ENCODE measurements at regions not wholly inside any gene's neighbourhood (a gene's known extent, or its start where the extent isn't known, plus 50 kb on each side); places are given as distances from the start of the nearest gene placed in this dataset.
"Not testable (repeated sequence)": the region's sequence is repeated elsewhere in the genome, so short reads cannot be mapped to it uniquely, and the experiment has no call there.

DNA sequence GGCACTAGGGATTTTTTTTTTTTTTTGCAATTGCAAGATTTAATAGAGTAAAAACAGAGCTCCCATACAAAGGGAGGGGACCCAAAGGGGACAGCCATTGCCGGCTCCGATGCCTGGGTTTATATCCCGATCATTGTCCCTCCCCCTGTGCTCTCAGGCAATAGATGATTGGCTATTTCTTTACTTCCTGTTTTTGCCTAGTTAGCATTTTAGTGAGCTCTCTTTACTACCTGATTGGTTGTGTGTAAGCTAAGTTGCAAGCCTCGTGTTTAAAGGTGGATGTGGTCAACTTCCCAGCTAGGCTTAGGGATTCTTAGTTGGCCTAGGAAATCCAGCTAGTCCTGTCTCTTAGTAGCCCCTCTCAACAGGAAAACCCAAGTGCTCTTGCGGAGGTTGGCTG, 148.2 kb upstream of the TNFAIP3 start:
- TF ChIP-seq, protein P1, sequence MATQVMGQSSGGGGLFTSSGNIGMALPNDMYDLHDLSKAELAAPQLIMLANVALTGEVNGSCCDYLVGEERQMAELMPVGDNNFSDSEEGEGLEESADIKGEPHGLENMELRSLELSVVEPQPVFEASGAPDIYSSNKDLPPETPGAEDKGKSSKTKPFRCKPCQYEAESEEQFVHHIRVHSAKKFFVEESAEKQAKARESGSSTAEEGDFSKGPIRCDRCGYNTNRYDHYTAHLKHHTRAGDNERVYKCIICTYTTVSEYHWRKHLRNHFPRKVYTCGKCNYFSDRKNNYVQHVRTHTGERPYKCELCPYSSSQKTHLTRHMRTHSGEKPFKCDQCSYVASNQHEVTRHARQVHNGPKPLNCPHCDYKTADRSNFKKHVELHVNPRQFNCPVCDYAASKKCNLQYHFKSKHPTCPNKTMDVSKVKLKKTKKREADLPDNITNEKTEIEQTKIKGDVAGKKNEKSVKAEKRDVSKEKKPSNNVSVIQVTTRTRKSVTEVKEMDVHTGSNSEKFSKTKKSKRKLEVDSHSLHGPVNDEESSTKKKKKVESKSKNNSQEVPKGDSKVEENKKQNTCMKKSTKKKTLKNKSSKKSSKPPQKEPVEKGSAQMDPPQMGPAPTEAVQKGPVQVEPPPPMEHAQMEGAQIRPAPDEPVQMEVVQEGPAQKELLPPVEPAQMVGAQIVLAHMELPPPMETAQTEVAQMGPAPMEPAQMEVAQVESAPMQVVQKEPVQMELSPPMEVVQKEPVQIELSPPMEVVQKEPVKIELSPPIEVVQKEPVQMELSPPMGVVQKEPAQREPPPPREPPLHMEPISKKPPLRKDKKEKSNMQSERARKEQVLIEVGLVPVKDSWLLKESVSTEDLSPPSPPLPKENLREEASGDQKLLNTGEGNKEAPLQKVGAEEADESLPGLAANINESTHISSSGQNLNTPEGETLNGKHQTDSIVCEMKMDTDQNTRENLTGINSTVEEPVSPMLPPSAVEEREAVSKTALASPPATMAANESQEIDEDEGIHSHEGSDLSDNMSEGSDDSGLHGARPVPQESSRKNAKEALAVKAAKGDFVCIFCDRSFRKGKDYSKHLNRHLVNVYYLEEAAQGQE (IDR thresholded peaks at IDR 0.05), result not testable (repeated sequence)
- TF ChIP-seq KDM5A (IDR thresholded peaks at IDR 0.05), result not testable (repeated sequence)

Measured in A549 (cell line).